ENCODE measurements at regions not wholly inside any gene's neighbourhood (a gene's known extent, or its start where the extent isn't known, plus 50 kb on each side); places are given as distances from the start of the nearest gene placed in this dataset.

DNA sequence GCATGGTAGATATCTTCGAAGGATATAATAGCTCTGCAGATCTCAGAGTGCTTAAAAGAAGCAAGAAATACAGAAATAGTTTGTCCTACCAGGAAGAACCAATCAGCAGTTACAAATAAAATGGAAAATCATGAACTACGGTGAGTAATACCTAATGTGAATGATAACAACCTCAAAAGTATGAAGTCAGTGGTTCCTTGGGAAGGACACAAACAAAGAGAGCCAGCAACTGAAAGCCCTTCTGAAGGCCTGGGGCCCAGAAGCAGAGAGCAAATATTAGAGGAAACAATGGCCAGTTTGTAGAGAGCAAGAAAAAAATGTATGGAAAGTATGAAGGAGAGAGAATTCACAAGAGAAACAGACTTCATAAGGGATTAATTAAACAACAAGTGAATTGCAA lies 226.8 kb upstream of the CHST9 start:
- H3K79me2 ChIP-seq (ENCODE audit: insufficient read depth, low read length), result no peaks in the 10 kb centered on the region
- peaks cover 10% of the 10 kb centered on the region for H3K4me1 ChIP-seq (ENCODE audit: insufficient read depth, low read length)
- H3K4me3 ChIP-seq (ENCODE audit: insufficient read depth, low read depth, low read length), result no peak overlapping the region
- no peak for TF ChIP-seq EZH2 (IDR thresholded peaks at IDR 0.05; ENCODE audit: insufficient read depth, low read length)
- TF ChIP-seq, protein P1, sequence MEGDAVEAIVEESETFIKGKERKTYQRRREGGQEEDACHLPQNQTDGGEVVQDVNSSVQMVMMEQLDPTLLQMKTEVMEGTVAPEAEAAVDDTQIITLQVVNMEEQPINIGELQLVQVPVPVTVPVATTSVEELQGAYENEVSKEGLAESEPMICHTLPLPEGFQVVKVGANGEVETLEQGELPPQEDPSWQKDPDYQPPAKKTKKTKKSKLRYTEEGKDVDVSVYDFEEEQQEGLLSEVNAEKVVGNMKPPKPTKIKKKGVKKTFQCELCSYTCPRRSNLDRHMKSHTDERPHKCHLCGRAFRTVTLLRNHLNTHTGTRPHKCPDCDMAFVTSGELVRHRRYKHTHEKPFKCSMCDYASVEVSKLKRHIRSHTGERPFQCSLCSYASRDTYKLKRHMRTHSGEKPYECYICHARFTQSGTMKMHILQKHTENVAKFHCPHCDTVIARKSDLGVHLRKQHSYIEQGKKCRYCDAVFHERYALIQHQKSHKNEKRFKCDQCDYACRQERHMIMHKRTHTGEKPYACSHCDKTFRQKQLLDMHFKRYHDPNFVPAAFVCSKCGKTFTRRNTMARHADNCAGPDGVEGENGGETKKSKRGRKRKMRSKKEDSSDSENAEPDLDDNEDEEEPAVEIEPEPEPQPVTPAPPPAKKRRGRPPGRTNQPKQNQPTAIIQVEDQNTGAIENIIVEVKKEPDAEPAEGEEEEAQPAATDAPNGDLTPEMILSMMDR (IDR thresholded peaks at IDR 0.05; ENCODE audit: insufficient read depth, low read depth, low read length), result no peak
- H3K36me3 Mint-ChIP-seq (ENCODE audit: low read depth, unreplicated experiment), result no peaks in the 10 kb centered on the region
- FAIRE-seq (no peak), DNase-seq (ENCODE audit: low read depth) (peak; percentile 72)
- H3K27ac ChIP-seq (ENCODE audit: low read depth, low read length), result no peak overlapping the region
- no peaks in the 10 kb centered on the region for H3K9me3 Mint-ChIP-seq (ENCODE audit: unreplicated experiment)
- H3K27ac Mint-ChIP-seq (ENCODE audit: unreplicated experiment), result peak overlapping the region; percentile 3
- no peak overlapping the region for H3K4me3 Mint-ChIP-seq (ENCODE audit: unreplicated experiment)
- no peak overlapping the region for H2AFZ ChIP-seq (ENCODE audit: low read depth, low read length)
- no peaks in the 10 kb centered on the region for H3K27me3 Mint-ChIP-seq (ENCODE audit: low read depth, unreplicated experiment)
- peaks cover 16% of the 10 kb centered on the region for H3K4me1 Mint-ChIP-seq (ENCODE audit: low read depth, unreplicated experiment)
- no peaks in the 10 kb centered on the region for H3K9me3 ChIP-seq (ENCODE audit: insufficient read depth, low read depth, low read length)
- H4K20me1 ChIP-seq (ENCODE audit: insufficient read depth, low read length), result no peaks in the 10 kb centered on the region
- no peak overlapping the region for H3K4me2 ChIP-seq (ENCODE audit: low read length)
- H3K9ac ChIP-seq (ENCODE audit: low read length), result no peak overlapping the region
- no peaks in the 10 kb centered on the region for H3K27me3 ChIP-seq (ENCODE audit: insufficient read depth, low read length)
- no peaks in the 10 kb centered on the region for H3K36me3 ChIP-seq (ENCODE audit: insufficient read depth, low read length)

DNA sequence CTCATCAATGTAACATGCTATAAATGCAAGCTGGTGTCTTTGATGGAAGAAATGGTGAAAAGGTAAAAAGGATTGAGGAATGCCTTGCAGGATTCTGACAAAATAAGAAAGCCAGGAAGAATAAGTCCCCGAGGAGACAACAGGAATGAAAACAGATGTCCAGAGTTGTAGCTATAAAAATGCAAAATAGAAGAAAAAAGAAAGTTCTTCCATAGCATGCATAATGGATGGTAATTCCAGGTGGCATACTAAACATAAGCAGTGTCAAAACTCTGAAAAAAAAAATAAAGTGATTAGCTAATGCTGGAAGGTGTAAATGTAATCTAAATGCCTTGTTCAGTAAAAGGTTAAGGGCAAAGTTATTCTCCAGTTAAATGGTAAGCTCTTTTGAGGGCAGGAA lies 225.9 kb upstream of the CHST9 start:
- Mint-ChIP-seq H3K9me3 (ENCODE audit: unreplicated experiment) (no peaks in the 10 kb centered on the region), H3K27ac (ENCODE audit: unreplicated experiment) (no peak overlapping the region), H3K36me3 (ENCODE audit: low read depth, unreplicated experiment) (no peaks in the 10 kb centered on the region), H3K4me3 (ENCODE audit: unreplicated experiment) (no peak overlapping the region), H3K4me1 (ENCODE audit: low read depth, unreplicated experiment) (peaks cover 16% of the 10 kb centered on the region), H3K27me3 (ENCODE audit: low read depth, unreplicated experiment) (no peaks in the 10 kb centered on the region)
- H3K4me1 ChIP-seq (ENCODE audit: insufficient read depth, low read length), result peaks cover 10% of the 10 kb centered on the region
- no peak overlapping the region for H3K9ac ChIP-seq (ENCODE audit: low read length)
- H3K79me2 ChIP-seq (ENCODE audit: insufficient read depth, low read length), result no peaks in the 10 kb centered on the region
- H3K36me3 ChIP-seq (ENCODE audit: insufficient read depth, low read length), result no peaks in the 10 kb centered on the region
- no peak overlapping the region for H3K4me2 ChIP-seq (ENCODE audit: low read length)
- H3K27ac ChIP-seq (ENCODE audit: low read depth, low read length), result no peak overlapping the region
- H4K20me1 ChIP-seq (ENCODE audit: insufficient read depth, low read length), result no peaks in the 10 kb centered on the region
- TF ChIP-seq, protein P1 (IDR thresholded peaks at IDR 0.05; ENCODE audit: insufficient read depth, low read depth, low read length), result no peak
- no peak overlapping the region for H3K4me3 ChIP-seq (ENCODE audit: insufficient read depth, low read depth, low read length)
- no peak for FAIRE-seq
- DNase-seq (ENCODE audit: low read depth), result no peak
- H3K27me3 ChIP-seq (ENCODE audit: insufficient read depth, low read length), result no peaks in the 10 kb centered on the region
- H2AFZ ChIP-seq (ENCODE audit: low read depth, low read length), result no peak overlapping the region
- H3K9me3 ChIP-seq (ENCODE audit: insufficient read depth, low read depth, low read length), result no peaks in the 10 kb centered on the region

DNA sequence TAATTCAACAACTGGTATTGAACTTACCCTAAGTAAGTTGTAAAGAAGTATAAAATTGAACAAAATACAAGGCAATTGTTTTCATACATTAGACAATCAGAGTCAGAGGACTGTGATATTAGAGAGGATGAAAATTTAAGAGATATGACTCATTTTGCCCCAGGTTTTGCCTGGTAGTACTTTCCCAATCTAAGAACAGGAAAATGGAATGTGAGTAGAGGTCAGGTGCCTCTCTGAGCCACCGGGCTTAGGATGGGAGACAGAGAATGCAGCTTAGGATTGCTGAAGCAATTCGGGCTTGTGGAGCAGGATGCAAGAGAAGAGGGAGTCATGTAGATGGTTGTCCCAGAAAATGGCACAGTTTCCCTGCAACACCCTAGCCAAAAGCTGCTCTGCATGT lies 219.7 kb upstream of the CHST9 start:
- no peaks in the 10 kb centered on the region for H3K79me2 ChIP-seq (ENCODE audit: insufficient read depth, low read length)
- Mint-ChIP-seq H3K9me3 (ENCODE audit: unreplicated experiment) (no peaks in the 10 kb centered on the region), H3K27ac (ENCODE audit: unreplicated experiment) (no peak overlapping the region), H3K4me3 (ENCODE audit: unreplicated experiment) (no peak overlapping the region), H3K4me1 (ENCODE audit: low read depth, unreplicated experiment) (peaks cover 1% of the 10 kb centered on the region), H3K27me3 (ENCODE audit: low read depth, unreplicated experiment) (no peaks in the 10 kb centered on the region), H3K36me3 (ENCODE audit: low read depth, unreplicated experiment) (no peaks in the 10 kb centered on the region)
- no peaks in the 10 kb centered on the region for H4K20me1 ChIP-seq (ENCODE audit: insufficient read depth, low read length)
- no peak for DNase-seq (ENCODE audit: low read depth)
- TF ChIP-seq, protein P1 (IDR thresholded peaks at IDR 0.05; ENCODE audit: insufficient read depth, low read depth, low read length), result no peak
- no peak for TF ChIP-seq EZH2 (IDR thresholded peaks at IDR 0.05; ENCODE audit: insufficient read depth, low read length)
- no peak overlapping the region for H3K4me3 ChIP-seq (ENCODE audit: insufficient read depth, low read depth, low read length)
- H3K36me3 ChIP-seq (ENCODE audit: insufficient read depth, low read length), result no peaks in the 10 kb centered on the region
- H3K27ac ChIP-seq (ENCODE audit: low read depth, low read length), result no peak overlapping the region
- no peak overlapping the region for H3K4me2 ChIP-seq (ENCODE audit: low read length)
- FAIRE-seq, result no peak
- no peaks in the 10 kb centered on the region for H3K9me3 ChIP-seq (ENCODE audit: insufficient read depth, low read depth, low read length)
- no peaks in the 10 kb centered on the region for H3K4me1 ChIP-seq (ENCODE audit: insufficient read depth, low read length)
- H3K9ac ChIP-seq (ENCODE audit: low read length), result no peak overlapping the region
- no peaks in the 10 kb centered on the region for H3K27me3 ChIP-seq (ENCODE audit: insufficient read depth, low read length)
- no peak overlapping the region for H2AFZ ChIP-seq (ENCODE audit: low read depth, low read length)

Measured in astrocyte (in vitro differentiated cells and primary cell).